SH-SY5Y (cell line): ENCODE measurements at regions not wholly inside any gene's neighbourhood (a gene's known extent, or its start where the extent isn't known, plus 50 kb on each side); places are given as distances from the start of the nearest gene placed in this dataset.

ENCODE experiments used
- GATA2 ChIP-seq: IDR thresholded peaks from 2 replicates; pipeline ENCODE4 v1.6.1; 2011; ENCODE audit warnings: mild to moderate bottlenecking, low read depth, low read length
- GATA3 ChIP-seq: IDR thresholded peaks from 2 replicates; pipeline ENCODE4 v1.6.1; 2011; ENCODE audit warnings: low read depth, mild to moderate bottlenecking, low read length, moderate library complexity

- TF ChIP-seq GATA2 (no peak), GATA3 (no peak)
These were observed 347.6 kb upstream of the FAM241A start for GRCh38 chr4:111797455-111798163.
